Amygdala (tissue), 56 donors: ENCODE measurements at regions not wholly inside any gene's neighbourhood (a gene's known extent, or its start where the extent isn't known, plus 50 kb on each side); places are given as distances from the start of the nearest gene placed in this dataset.
"Not testable (repeated sequence)": the region's sequence is repeated elsewhere in the genome, so short reads cannot be mapped to it uniquely, and the experiment has no call there.

ENCODE experiments used
- DNase-seq, 56 donors: peaks; one replicate each; lab custom pipeline; 2025; lab: John Stamatoyannopoulos, UW

DNA sequence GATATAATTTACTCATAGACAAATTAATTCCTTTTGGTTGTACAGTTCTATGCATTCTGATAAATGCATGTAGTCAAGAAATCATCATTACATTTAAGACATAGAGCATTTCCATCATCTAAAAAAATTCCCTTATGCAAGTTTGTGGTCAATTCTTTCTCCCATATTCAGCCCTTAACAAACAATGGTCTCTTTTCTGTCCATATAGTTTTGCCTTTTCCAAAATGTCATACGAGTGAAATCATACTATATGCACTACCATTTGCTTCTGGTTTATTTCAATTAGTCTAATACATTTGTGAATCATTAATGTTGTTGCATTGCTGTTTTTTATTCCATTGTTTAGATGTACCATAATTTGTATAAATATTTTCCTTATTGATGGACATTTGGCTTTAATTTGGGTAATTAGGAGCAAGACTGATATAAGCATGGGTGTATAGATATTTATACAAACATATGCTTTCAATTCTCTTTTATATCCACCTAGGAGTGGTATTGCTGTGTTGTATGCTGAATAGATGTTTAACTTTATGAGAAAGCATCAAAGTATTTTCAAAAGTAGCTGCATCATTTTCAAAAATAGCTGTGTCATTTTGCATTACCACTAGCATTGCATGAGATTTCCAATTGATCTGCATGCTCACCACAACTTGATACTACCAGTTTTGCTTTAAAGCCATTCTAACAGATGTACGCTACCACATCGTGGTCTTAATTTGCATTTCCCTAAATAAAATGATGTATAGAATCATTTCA lies 397.0 kb upstream of the ADAMTS5 start:
- no peak for DNase-seq

DNA sequence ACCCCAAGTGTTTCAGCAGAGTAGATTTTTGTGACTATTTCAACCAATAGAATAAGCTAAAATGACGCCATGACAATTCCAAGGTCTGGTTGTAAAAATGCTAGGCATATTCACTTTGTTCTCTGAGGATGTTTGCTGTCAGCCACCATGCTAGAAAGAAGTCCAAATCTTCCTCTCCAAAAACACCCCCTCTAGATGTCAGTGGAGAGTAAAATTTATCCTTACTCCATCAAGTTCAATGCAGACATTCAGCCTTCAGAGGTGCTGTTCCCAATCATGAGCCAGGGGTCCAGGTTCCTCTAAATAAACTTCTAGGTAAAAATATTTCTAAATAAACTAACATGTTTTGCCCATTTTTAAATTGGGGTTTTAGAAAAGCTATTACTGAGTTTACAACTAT lies 395.4 kb upstream of the ADAMTS5 start:
- DNase-seq = no peak

DNA sequence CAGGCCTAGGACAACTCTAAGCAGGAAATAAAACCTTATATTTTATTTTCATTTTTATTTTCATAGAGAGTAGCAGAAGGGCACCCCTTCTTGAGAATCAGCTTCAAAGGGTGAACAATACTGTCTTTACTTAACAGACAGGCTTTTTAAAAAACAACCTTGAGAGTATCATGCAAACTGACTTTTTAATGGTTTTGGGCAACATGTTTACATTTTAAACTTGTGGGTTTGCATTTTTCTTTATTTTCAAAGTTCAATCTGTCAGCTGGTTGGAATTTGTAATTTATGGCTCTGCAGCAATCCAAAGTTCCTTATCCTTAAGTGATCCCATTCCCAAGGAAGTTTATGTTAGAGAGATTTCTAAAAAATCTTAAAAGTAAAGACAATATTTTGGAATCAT lies 392.3 kb upstream of the ADAMTS5 start:
- DNase-seq = no peak

DNA sequence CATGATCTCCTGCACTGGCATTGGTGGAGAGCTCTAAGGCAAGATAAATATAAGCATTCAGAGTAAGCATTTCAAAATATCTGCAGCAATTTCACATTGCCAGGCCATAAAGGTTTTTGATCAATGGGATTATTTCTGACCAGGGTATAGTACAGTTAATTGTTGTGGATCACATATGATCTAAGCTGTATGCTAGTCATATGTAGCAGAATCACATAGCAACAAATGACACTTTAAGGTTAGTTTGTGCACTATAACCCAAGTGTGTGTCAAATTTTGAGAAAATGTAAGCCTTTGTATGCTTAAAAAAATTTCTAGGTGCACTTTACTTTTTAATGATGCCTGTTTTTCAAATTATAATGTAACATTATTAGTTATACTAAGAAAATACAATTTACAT lies 386.0 kb upstream of the ADAMTS5 start:
- DNase-seq = no peak

DNA sequence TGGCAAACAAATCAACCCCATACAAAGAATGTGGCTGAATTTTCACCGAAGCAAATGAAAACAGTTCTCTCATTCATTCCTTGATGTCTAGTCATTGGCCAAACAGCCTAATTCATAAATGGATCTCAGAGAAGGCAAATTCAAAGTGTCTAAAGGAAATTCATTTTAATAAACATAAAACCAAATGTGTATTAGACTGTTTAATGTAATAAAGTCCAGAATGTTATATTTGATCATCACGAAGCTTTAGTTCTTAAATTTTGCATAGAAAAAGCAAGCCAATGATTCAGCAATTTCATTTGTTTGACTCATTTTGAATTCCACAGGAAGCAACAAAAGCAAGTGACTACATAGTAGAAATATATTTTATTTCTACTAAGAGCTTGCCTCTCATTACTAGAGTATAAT lies 379.2 kb upstream of the ADAMTS5 start:
- DNase-seq = no peak

DNA sequence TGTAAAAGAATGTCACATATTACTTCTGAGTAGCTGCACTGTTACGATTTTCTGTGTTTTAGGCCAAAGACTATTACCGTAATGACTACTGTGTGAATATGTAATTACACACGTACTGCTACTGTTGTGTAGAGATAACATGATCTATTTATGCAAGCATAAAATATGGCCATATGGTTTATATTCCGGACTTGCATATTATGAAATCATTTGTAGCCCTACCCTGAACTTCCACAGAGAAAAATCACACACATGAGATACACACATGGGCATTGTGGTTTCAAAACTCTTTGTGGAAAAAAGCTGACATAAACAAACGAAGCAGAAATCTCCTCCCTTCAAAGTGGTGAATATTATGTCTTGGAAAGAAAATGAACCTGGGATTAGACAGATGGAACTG lies 373.0 kb upstream of the ADAMTS5 start:
- no peak for DNase-seq

DNA sequence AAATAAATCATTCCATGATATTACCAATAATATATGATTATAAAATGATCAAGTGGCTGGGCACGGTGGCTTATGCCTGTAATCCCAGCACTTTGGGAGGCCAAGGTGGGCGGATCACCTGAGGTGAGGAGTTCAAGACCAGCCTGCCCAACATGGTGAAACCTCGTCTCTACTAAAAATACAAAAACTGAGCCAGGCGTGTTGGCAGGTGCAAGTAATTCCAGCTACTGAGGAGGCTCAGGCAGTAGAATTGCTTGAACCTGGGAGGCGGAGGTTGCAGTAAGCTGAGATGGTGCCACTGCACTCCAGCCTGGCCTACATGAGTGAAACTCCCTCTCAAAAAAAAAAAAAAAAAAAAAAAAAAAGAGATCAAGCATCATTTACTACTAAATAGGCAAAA lies 371.1 kb upstream of the ADAMTS5 start:
- not testable (repeated sequence) for DNase-seq

DNA sequence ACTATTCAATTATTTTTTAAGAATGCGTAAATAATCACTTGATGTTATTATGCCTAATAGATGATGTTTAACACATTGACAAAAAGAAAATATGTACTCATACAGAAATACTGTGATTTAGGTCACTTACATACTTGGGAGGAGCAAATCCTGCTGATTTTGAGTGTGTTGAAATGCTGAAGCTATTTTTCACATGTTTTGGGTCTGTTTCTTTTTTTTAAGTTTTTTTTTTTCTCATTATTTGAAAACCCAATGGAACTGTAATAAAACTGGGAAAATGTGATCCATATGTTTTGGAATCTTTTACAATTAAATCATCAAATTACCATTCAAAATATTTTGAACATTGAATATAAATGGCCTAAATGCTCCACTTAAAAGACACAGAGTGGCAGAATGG lies 366.2 kb upstream of the ADAMTS5 start:
- no peak for DNase-seq

DNA sequence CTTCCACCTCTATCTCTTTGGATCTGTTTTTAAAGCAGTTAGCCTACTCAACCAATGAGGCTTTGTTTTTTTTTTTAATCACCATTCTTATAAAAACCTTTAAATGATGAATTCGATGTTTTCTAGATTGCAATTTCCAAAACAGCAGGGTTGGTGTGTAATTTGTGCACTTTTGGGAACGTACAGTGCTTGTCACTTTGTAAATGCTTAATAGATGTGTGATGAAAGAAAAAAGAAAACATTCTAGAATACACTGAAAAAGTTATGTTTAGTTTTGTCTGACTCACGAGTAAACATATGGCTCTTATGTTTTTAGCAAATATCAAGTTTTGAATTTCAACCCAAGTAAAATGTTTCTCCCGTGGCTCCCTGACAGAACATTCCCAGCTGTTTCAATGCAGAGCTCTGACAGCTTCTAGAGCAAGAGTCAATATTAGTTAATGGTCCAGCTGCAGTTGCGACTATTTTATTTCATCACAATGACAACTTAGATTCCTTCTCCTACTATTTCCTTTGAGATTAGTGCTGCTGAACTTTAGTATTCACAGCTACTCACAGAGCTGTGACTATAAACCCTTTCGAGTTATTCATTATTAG lies 362.5 kb upstream of the ADAMTS5 start:
- DNase-seq = peak in 1 of 56 donors; percentile 15

DNA sequence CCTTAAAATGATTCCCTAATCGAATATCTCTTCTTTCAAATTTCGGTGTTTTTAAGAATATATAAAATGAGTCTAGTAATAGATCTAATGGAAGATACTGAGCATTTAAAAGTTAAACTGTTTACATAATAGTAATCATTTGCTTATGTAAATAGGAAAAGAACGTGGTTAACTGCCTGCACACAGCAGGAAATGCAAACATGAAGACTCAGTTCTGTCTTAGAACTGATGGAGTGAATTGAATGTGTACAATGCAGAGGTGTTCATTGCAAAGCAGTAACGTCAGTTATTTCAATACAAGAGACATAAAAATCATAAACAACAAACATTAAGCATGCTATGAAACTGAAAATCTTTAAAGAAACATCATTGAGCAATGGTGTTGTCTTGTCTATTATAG lies 359.4 kb upstream of the ADAMTS5 start:
- no peak for DNase-seq

DNA sequence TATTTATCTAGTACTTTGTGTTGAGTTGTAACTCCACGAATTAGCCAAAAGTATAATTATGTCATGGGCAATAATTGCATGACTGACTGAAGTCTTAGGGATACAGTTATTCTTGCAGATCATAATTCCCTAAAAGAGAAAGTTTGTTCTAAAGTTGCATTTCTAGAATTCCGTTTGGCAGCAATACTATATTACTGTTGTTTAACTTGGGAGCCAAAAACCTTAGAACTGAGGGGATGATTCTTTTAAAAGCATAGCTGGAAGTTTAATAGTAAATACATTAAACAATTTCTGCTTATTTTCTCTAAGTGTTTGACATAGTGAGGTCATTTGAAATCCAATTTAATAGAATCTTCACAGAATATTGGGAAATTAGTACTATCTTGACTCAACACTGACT lies 356.4 kb upstream of the ADAMTS5 start:
- no peak for DNase-seq

DNA sequence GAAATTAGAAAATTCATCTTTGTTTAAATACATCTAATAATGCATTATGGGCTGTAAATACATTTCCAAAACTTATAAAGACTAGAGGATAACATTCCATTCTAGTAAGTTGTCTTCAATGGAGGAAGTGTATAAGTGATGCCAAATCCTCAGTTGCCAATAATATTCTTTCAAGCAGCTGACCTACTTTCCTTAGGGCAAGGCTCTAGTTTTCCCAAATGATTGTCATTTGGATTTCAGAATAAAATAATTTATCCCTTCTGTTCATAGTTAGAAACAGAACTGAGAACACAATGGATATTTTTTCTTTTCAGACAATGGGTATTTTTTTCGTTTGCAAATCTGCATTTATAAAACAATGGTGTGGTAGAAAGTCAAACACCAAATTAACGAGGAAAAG lies 354.9 kb upstream of the ADAMTS5 start:
- DNase-seq = no peak

DNA sequence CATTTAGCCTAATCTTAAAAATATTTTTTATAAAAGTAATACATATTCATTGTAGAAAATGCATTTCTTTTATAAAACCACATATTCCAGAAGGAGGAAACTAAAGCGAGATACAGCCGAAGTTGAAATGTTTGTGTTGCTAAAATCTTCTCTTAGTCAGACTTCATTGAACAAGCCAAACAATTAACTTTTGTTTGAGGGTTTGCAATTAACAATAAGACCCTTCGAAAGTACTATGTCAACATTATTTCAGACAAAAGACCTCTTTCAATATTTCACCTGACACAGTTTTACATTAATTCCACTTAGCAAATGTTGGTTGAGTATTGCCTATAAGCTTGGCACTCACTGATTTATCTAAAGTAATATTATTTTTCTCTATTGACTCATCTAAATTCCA lies 354.0 kb upstream of the ADAMTS5 start:
- DNase-seq = no peak

DNA sequence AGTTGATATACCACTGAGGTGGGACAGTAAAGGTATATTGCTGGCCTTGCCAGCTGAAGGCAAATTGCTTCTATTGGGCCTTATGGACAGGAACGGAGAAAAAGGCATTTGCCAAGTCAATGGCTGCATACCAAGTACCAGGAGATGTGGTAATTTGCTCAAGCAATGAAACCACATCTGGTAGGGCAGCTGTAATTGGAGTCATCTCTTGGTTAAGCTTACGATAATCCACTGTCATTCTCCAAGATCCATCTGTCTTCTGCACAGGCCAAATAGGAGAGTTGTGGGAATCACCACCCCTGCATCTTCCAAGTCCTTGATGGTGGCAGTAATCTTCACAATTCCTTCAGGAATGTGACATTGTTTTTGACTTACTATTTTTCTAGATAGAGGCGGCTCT lies 350.7 kb upstream of the ADAMTS5 start:
- DNase-seq = not testable (repeated sequence)

DNA sequence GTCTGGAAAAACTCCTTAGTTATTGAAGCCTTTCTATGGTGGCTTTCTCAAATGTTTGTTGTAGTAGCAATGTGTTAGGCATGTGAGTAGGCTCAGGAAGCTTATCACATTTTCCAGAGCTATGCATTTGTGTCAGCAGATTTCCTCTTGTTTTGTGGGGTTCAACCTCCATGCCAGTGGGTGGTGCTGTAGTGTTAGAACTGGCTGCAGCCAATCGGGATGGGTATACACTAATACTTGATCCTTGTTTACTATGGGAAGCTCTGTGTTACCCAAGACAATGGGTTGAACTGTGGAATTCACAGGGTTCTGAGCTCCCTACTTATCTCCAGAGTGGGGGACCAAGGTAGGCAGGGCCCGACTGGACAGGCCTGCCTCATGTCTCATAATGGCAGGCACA lies 348.5 kb upstream of the ADAMTS5 start:
- no peak for DNase-seq

DNA sequence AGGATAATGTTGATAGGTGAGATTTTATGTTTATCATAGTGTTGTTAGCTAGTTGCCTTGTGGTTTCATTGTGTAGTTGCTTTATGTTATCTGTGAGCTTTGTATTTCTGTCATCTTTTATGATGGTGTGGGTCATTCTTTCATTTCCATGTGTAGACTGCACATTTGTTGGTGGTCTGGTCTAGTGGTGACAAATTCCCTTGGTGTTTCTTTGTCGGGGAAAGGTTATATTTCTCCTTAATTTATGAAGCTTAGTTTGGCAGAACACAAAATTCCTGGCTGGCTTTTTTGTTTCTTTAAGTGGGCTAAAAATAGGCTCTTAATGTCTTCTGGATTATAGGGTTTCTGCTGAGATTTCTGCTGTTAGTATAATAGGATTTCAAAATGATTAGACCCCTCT lies 347.2 kb upstream of the ADAMTS5 start:
- no peak for DNase-seq

DNA sequence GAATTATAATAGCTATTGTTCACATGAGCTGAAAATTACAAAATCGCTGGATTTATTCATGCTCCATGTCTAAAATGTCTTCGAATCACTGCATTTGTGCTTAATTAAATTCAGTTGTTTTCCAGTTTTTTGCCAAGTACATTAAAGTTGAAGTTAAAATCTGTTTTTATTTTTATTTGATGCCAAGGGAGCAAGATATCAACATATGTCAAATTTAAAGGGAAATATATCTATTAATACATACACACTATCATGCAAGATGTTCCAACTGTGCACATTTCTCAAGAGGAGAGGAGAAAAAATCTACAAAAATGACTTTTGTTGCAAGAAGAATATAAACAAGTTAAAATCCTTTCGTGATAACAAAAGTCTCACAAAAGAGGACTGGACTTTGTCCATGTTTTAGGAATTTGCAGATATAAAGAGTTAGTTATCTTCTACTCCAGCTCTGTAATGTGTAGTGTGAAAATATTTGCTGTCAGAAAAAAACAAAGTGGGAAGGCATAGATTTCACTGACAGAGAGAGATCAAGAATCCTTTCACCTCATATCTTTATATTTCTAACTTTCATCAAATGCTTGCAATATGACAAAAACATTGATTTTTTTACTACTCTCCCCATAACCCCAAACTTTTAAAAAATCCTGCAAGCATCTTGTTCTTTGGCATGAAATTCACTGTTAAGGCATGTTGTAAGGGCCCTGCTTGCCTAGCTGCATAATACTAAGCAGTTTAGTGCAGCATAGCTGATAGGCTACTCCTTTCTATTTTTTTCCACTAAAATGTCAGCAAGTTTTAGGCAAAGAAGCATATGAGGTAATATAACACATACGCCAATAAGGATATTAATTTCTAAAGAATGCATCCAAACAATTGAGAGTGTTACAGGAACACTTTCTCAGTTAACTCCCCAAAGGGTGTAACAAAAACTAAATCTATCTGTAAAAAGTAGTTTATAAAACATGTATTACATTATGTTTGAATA lies 340.2 kb upstream of the ADAMTS5 start:
- DNase-seq = no peak

DNA sequence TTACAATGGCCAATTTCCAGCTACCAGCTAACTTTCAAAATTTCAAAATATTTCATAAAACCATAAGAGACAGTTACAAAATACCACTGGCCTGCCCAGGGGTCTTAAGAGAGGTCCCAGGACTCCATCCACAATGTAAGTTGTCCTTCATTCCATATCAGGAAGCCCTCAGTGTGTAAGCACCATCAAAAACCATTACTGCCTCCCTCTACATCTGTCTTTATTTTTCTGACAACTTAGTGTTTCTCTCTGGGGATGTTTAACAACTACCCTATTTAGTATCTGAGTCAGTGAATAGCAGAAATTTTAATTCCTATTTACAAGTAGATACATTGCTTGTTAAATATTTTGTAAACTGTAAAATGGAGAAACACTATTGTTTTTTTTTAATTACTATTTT lies 339.3 kb upstream of the ADAMTS5 start:
- no peak for DNase-seq

DNA sequence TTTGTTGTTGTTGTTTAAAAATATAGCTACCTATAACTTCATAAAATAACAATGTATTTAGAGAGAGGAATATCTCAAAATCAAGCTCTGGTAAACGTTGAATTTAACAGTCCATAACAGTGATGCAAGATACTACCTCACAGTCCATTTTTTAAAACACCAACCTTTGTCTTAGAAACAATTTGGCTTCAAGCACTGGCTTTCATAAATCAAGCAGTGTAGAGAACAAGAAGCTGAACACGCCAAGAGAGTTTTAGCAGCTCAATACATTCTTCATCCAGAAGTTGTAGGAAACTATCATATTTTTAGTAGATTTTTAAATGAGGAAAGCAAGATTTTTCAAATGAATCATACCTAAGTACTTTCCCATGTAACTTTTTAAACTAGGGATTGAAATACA lies 334.3 kb upstream of the ADAMTS5 start:
- DNase-seq = no peak

DNA sequence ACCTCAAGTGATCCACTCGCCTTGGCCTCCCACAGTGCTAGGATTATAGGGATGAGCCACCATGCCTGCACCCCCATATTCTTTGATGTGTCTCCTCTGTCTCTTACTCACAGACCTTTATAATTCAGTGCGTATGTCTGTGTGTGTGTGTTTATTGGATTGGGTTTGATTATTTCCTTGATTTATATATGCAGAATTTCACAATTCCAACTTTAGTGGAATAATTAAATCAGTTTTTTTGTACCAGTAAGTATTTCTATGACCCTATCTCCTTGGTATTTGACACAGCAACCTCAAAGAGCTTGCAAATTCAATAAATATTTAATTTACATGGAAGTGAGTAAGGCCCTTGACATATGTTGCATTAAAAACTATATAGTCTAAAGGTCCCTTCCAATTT lies 333.9 kb upstream of the ADAMTS5 start:
- DNase-seq = no peak

DNA sequence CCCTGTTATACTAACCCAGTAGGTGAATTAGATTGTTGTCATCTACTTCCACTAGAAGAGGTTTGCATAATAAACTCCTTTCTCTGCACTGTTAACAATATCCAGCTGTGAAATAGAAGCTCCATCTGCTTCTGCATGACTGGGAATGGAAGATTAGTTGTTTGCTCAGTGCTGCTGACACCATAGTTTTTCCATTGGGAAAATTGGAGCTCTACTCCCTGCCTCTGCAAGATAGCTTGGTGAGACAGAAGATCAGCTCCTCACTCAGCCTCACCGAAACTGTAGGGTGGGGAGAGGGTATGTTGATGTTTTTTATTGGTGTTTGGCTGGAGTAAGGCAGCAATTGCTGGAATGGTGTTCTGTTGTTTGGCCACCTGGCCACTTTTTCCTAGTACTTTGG lies 331.6 kb upstream of the ADAMTS5 start:
- no peak for DNase-seq
